Endodermal cell (in vitro differentiated cells): ENCODE measurements at regions not wholly inside any gene's neighbourhood (a gene's known extent, or its start where the extent isn't known, plus 50 kb on each side); places are given as distances from the start of the nearest gene placed in this dataset.

Source experiments
- DNase-seq: peaks from one replicate; pipeline ENCODE4 v3.0.0-alpha.2; 2017
- H3K27ac ChIP-seq: 2 replicates; pipeline ENCODE4 v1.5.1; 2013; ENCODE audit warnings: mild to moderate bottlenecking, low read depth, low read length, moderate library complexity
- H3K27me3 ChIP-seq: 2 replicates; pipeline ENCODE4 v1.6.1; 2013; ENCODE audit warnings: mild to moderate bottlenecking, low read length, moderate library complexity; ENCODE audit not compliant: insufficient read depth, control insufficient read depth, poor library complexity, severe bottlenecking
- H3K36me3 ChIP-seq: 2 replicates; pipeline ENCODE4 v1.7.0; 2013; ENCODE audit warnings: mild to moderate bottlenecking, low read length, moderate library complexity; ENCODE audit not compliant: control insufficient read depth, insufficient read depth
- H3K4me1 ChIP-seq: one replicate; pipeline ENCODE4 v1.7.0; 2013; ENCODE audit warnings: low read length; ENCODE audit not compliant: control insufficient read depth, insufficient read depth
- H3K4me3 ChIP-seq: 2 replicates; pipeline ENCODE4 v1.5.1; 2013; ENCODE audit warnings: mild to moderate bottlenecking, low read length, moderate library complexity
- H3K9ac ChIP-seq: 2 replicates; pipeline ENCODE4 v1.6.1; 2013; ENCODE audit warnings: mild to moderate bottlenecking, low read length, moderate library complexity; ENCODE audit not compliant: poor library complexity, severe bottlenecking; ENCODE audit errors: extremely low read depth
- H3K9me3 ChIP-seq: 2 replicates; pipeline ENCODE4 v1.6.1; 2013; ENCODE audit warnings: mild to moderate bottlenecking, low read length, moderate library complexity; ENCODE audit not compliant: control insufficient read depth
- H3K27ac Mint-ChIP-seq: 2 replicates; pipeline ENCODE4 v1.8.0; 2020; ENCODE audit warnings: mixed read lengths
- H3K27me3 Mint-ChIP-seq: 2 replicates; pipeline ENCODE4 v1.8.0; 2021; ENCODE audit warnings: mild to moderate bottlenecking, mixed read lengths; ENCODE audit not compliant: insufficient read depth
- H3K36me3 Mint-ChIP-seq: 2 replicates; pipeline ENCODE4 v1.8.0; 2020; ENCODE audit warnings: low read depth, mixed read lengths
- H3K4me1 Mint-ChIP-seq: 2 replicates; pipeline ENCODE4 v1.8.0; 2020; ENCODE audit warnings: mixed read lengths
- H3K4me3 Mint-ChIP-seq: 2 replicates; pipeline ENCODE4 v1.8.0; 2020; ENCODE audit warnings: mild to moderate bottlenecking, moderate library complexity, mixed read lengths
- H3K9me3 Mint-ChIP-seq: 2 replicates; pipeline ENCODE4 v1.8.0; 2020; ENCODE audit warnings: mild to moderate bottlenecking, mixed read lengths
- CTCF ChIP-seq: fragments of 200-600 bp; sonication (generic); conservative IDR thresholded peaks from 2 replicates; pipeline ENCODE4 v1.5.0; 2021; ENCODE audit warnings: antibody characterized with exemption, mild to moderate bottlenecking
- WGBS, 2 experiments: methylation state at CpG; one replicate each; pipeline versions ENCODE4 v1.1.5 to v1.1.7; 2013; ENCODE audit warnings: missing lambda C conversion rate in 2 of 2, mixed read lengths in 1 of 2; ENCODE audit not compliant: insufficient coverage in 1 of 2, insufficient read length in 1 of 2; 5-methylcytosine and 5-hydroxymethylcytosine counted together

GRCh38 chr12:41907550-41907949 lies 237.1 kb downstream of the GXYLT1 start:
- no peaks in the 10 kb centered on the region for H3K36me3 Mint-ChIP-seq
- DNase-seq: no peak

GRCh38 chr12:41907021-41907420 lies 237.7 kb downstream of the GXYLT1 start:
- Histone ChIP-seq H3K9ac (no peak overlapping the region), H3K9me3 (no peaks in the 10 kb centered on the region), H3K27ac (no peak overlapping the region), H3K4me3 (no peak overlapping the region), H3K36me3 (no peaks in the 10 kb centered on the region), H3K4me1 (no peaks in the 10 kb centered on the region), H3K27me3 (no peaks in the 10 kb centered on the region)
- 91 to 92% methylated on average over 4 to 10 of the region's 10 CpGs for WGBS, 2 experiments
- Mint-ChIP-seq H3K4me3 (no peak overlapping the region), H3K36me3 (no peaks in the 10 kb centered on the region), H3K27ac (no peak overlapping the region), H3K27me3 (no peaks in the 10 kb centered on the region), H3K4me1 (peaks cover 13% of the 10 kb centered on the region), H3K9me3 (no peaks in the 10 kb centered on the region)
- no peak for TF ChIP-seq CTCF
- DNase-seq: peak; percentile 63

More at GRCh38 chr12:41907550-41907949, 237.1 kb downstream of the GXYLT1 start:
- Mint-ChIP-seq H3K4me1 (peaks cover 13% of the 10 kb centered on the region), H3K4me3 (no peak overlapping the region), H3K27ac (no peak overlapping the region), H3K27me3 (no peaks in the 10 kb centered on the region), H3K9me3 (no peaks in the 10 kb centered on the region)
- Histone ChIP-seq H3K9me3 (no peaks in the 10 kb centered on the region), H3K27ac (no peak overlapping the region), H3K36me3 (no peaks in the 10 kb centered on the region), H3K4me3 (no peak overlapping the region), H3K9ac (no peak overlapping the region), H3K27me3 (no peaks in the 10 kb centered on the region), H3K4me1 (no peaks in the 10 kb centered on the region)
- no peak for TF ChIP-seq CTCF

- no peaks in the 10 kb centered on the region for H3K27me3 Mint-ChIP-seq
- no peaks in the 10 kb centered on the region for H3K9me3 ChIP-seq
- no peak overlapping the region for H3K4me3 Mint-ChIP-seq
- DNase-seq: no peak
- H3K27me3 ChIP-seq: no peaks in the 10 kb centered on the region
- no peak overlapping the region for H3K27ac Mint-ChIP-seq
- no peak overlapping the region for H3K4me3 ChIP-seq
- no peak for TF ChIP-seq CTCF
- no peaks in the 10 kb centered on the region for H3K4me1 ChIP-seq
- no peaks in the 10 kb centered on the region for H3K36me3 ChIP-seq
- 75% methylated on average over 6 of the region's 6 CpGs; no CpG with 5 or more reads in 1 of the 2 experiments for WGBS, 2 experiments
- no peaks in the 10 kb centered on the region for H3K9me3 Mint-ChIP-seq
- no peaks in the 10 kb centered on the region for H3K36me3 Mint-ChIP-seq
- H3K27ac ChIP-seq: no peak overlapping the region
- H3K4me1 Mint-ChIP-seq: peaks cover 13% of the 10 kb centered on the region
- H3K9ac ChIP-seq: no peak overlapping the region
Observed at GRCh38 chr12:41905759-41906297, 238.8 kb downstream of the GXYLT1 start.
